Endothelial cell of hepatic sinusoid (primary cell): ENCODE measurements at regions not wholly inside any gene's neighbourhood (a gene's known extent, or its start where the extent isn't known, plus 50 kb on each side); places are given as distances from the start of the nearest gene placed in this dataset.

ENCODE experiments used
- in situ Hi-C: cut with HindIII; loops from 2 replicates; pipeline ENCODE4 v1.10.0; 2017; ENCODE audit warnings: low sequenced_read_pairs

GRCh38 chr5:26237489-26237888 lies 800.9 kb downstream of the CDH9 start:
- in situ Hi-C loops: no loop called here

- in situ Hi-C loops: no loop called here
These were observed 801.5 kb downstream of the CDH9 start for GRCh38 chr5:26236936-26237335.

DNA sequence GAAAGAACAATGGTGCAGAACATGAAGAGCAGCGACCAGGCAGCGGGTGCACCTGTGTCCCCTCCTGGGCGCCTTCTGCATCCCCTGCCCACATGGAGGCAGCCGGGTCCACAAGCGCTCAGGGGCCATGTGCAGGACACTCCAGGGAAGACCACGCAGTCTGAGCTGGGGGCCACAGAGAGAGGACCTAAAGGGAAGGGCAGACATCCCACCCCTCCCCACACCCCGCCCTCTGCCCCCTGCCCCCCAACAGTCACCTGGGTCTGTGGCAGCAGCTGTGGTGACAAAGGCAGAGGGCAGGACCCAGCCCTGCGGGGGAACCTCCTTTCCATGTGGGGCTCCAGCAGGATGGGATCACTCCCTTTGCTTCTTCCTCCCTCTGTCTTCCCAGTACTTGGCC lies 805.7 kb downstream of the CDH9 start:
- in situ Hi-C loops: no loop called here

GRCh38 chr5:26231316-26231715 lies 807.1 kb downstream of the CDH9 start:
- in situ Hi-C loops: no loop called here

DNA sequence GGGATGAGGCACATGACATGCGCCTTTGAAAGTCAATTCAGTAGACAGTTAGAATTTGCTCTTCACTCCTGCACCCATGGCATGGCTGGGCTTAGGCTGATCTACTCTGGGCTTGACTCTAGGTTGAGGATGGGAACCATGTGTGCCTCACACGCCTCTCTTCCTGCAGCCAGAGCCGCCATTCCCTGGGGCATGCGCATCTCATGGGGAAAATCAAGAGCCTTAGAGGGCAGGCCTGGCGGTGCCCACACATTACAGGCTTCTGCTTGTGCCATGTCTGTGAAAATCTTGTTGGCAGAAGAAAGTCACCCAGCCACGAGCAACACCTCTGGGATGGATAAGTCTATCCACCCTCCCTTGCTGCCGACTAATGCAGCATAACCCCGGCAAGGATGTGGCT lies 808.5 kb downstream of the CDH9 start:
- in situ Hi-C loops: no loop called here

DNA sequence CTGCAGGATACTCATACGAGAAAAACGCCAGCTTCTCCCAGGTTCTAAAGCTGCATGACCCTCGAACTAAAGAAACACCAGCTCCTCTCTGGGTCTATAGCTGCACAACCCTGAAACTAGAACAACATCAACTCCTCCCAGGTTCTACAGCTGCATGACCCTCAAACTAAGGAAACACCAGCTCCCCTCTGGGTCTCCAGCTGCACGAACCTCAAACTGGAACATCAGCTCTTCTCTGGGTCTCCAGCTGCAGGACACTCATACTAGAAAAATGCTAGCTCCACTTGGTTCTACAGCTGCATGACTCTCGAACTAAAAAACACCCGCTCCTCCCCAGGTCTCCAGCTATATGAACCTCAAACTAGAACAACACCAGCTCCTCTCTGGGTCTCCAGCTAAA lies 811.1 kb downstream of the CDH9 start:
- in situ Hi-C loops: no loop called here

- in situ Hi-C loops: no loop called here
These were observed 833.3 kb downstream of the CDH9 start for GRCh38 chr5:26205121-26205520.

DNA sequence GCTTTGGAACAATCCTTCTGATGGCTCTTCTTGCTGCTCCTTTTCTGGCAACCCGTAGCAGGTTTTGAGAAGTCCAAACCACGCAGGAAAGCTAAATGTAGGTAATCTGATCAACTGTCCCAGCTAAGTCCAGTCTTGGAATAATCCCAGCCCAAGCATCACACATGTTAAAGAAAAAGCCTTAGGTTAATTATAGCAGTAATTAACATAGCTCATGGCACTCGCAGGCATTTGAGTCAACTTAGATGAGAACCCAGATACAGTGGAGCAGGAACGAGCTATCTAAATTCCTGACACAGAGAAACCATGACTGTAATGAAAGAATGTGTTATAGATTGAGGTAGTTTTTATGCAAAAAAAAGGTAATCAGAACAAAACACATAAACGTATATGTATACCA lies 844.8 kb downstream of the CDH9 start:
- in situ Hi-C loops: no loop called here

- in situ Hi-C loops: no loop called here
These were observed 845.9 kb downstream of the CDH9 start for GRCh38 chr5:26192486-26192885.

- in situ Hi-C loops: no loop called here
These were observed 856.8 kb downstream of the CDH9 start for GRCh38 chr5:26181582-26181981.

- in situ Hi-C loops: no loop called here
These were observed 889.7 kb downstream of the CDH9 start for GRCh38 chr5:26148569-26149107.

DNA sequence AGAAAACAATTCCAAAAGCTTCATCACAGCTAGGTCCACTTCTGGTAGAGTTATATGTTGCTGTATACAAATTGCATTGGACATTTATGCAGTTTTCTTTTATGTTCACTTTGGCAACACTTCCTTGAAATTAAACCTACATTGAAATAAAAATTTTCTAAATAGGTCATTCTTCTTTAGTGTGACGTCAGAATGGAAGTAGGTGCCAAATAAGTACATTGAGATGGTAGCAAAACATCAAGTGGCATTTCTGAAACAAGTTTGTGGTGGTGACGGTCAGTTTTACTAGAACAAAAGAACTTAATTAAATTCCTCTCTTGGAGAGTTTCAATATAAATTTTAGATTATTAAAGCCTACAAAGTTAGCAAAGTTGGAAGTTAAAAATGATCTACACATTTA lies 895.1 kb downstream of the CDH9 start:
- in situ Hi-C loops: no loop called here

- in situ Hi-C loops: no loop called here
These were observed 917.0 kb downstream of the CDH9 start for GRCh38 chr5:26121338-26121737.

GRCh38 chr5:26104175-26104574 lies 934.2 kb downstream of the CDH9 start:
- in situ Hi-C loops: no loop called here

DNA sequence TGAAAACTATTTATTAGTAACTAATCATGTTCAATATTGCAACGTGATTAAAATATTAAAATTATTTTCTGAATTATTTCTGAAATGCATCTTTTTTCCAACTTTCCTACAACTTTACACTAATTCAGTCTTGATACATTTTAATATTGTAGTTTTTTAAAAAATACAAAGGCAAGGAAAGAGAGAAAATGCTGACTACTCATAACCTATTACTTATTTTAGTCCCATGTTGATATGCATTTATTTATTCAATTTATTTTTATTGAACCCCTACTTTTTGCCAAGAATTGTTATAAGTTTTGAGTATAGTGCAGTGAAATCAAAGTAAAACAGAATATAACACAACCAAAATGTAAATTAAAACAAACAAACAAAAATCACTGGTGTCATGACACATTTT lies 978.2 kb downstream of the CDH9 start:
- in situ Hi-C loops: no loop called here

DNA sequence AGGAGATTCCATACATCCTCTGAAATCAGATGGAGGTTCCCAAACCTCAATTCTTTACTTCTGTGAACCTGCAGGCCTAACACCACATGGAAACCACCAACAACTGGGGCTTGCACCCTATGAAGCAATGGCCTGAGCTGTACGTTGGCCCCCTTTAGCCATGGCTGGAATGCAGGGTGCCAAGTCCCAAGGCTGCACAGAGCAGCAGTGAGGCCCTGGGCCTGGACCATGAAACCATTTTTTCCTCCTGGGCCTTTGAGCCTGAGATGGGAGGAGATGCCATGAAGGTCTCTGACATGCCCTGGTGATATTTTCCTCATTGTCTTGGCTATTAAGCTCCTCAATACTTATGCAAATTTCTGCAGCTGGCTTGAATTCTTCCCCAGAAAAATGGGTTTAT lies 983.8 kb downstream of the CDH9 start:
- in situ Hi-C loops: no loop called here

- in situ Hi-C loops: loop anchor here (5.0 kb wide), 1 partner anchor 42 kb away; no protein-coding TSS in a partner anchor
These were observed 1003.6 kb downstream of the CDH9 start for GRCh38 chr5:26034813-26035212.

GRCh38 chr5:26031481-26031880 lies 1006.9 kb downstream of the CDH9 start:
- in situ Hi-C loops: loop anchor here (5.0 kb wide), 1 partner anchor 46 kb away; no protein-coding TSS in a partner anchor

DNA sequence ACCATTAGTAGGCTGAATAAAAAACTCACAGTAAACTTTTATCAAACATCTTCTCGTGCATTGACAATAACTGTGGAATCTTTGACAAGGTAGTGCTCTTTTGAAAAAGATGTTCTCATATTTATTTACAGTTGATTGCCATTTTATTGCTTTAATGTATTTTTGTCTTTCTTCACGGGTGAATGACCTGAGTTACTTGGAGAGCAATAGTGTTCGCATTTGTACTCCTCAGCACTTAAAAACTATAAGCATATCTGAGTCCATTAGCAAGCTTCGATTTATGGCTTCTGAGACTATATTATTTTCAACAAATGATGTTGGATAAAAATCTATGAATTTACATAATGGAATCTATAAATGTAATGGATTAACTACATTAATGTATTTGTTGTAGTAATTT lies 1012.3 kb downstream of the CDH9 start:
- in situ Hi-C loops: no loop called here

DNA sequence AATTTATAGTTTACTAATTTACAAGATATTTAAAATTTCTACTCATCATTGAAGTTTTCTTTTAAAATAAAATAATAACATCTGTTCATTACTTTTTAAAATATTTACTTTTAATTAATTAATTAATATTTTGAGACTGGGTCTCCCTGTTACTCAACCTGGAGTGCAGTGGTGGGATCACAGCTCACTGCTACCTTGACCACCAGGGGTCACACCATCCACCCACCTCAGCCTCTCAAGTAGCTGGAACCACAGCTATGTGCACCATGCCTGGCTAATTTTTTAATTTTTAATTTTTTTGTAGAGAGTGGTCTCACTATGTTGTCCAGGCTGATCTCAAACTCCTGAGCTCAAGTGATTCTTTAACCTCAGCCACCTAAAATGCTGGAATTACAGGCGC lies 1013.6 kb downstream of the CDH9 start:
- in situ Hi-C loops: no loop called here

- in situ Hi-C loops: no loop called here
These were observed 1015.0 kb downstream of the CDH9 start for GRCh38 chr5:26023361-26023760.

DNA sequence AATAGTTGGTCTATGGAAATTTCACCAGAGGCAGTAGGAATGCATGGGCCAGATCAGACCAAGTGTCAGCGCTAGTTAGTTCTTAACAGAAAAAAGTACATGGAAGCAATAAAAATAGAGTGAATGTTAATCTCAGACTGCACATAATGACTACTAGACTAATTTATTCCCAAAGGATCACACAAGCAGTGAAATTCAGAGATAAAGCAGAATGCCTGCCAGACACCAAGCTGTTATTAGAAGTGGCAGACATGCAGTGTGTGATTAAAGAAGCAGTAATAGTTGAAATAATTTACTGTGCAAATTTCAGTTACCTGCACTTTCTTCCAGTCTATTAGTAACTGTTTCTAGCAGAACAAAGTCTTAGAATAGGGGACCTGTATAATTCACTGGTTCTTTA lies 1024.2 kb downstream of the CDH9 start:
- in situ Hi-C loops: no loop called here

GRCh38 chr5:26012078-26012477 lies 1026.3 kb downstream of the CDH9 start:
- in situ Hi-C loops: no loop called here

DNA sequence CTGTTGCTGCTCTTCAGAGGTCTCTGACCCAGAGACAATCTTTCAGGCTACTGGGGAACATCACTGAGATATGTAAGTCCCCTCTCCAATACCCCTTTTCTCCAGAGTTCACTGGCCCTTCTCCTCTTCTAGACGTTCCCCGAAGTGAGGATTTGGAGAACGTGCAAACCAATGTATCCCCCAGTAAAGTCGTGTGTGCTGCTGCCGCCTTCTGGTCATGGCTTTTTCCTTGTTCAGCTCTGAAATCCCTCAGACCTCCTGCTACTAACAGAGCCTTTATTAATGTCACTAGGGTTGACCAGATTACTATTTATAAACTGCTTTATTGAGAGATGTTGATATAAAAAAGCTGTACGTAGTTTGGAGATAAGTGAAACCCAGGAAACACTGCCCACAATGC lies 1028.6 kb downstream of the CDH9 start:
- in situ Hi-C loops: no loop called here
